ENCODE measurements at regions not wholly inside any gene's neighbourhood (a gene's known extent, or its start where the extent isn't known, plus 50 kb on each side); places are given as distances from the start of the nearest gene placed in this dataset.
"Not testable (repeated sequence)": the region's sequence is repeated elsewhere in the genome, so short reads cannot be mapped to it uniquely, and the experiment has no call there.

DNA sequence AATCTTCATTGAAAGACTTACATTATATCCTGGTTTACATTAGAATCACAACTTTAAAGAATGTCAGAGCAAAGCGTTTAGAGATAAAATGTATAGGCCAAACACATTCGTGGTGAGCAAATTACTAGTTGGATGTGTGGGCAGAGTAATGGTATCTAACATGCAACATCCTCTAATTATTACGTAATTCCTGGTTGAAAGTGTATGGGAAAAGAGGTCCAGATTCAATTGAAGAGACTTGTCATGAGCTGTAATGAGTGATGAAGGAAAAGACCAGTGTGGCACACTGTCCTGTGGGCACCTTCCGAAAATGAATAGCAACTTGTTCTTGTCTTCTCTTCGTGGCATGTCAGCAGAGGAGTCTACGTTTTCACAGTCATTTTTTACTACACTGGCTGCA, 192.8 kb downstream of the LRIG3 start:
- DNase-seq (ENCODE audit: low read depth), result no peak

DNA sequence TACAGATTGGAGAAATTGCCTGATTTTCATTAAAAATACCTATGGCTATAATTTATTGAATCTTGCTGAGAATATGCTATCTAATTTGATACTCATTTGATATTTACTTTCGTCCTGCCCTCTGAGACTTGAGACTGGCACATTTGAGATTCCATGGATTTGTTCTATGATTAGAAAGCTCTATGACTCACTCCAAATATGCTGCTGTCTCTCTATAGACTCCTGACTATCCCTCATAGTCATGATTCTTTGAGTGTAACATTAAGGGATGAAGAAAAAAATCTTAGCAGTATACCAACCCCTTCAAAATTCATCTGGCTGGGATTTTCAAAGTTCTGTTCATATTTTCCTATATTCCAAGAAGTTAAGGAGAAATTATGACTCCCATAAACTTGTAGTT, 191.9 kb downstream of the LRIG3 start:
- DNase-seq (ENCODE audit: low read depth), result peak; percentile 33

DNA sequence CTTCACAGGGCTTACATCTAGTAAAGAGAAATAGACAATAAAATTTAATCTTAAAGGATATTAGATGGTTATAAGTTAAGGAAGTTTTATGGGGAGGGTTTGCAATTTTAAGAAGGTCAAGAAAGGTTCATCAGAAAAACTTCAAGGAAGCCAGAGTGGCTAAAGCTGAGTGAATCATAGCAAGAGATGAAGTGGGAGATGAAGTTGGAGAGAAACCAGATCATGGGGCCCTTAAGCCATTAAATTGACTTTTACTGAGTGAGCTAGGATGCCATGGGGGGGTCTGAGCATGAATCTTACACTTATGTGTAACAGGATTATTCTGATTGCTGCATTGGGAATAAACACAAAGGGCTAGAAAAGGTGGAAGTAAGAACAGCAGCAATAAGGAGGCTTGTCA, 189.2 kb downstream of the LRIG3 start:
- DNase-seq (ENCODE audit: low read depth), result no peak

DNA sequence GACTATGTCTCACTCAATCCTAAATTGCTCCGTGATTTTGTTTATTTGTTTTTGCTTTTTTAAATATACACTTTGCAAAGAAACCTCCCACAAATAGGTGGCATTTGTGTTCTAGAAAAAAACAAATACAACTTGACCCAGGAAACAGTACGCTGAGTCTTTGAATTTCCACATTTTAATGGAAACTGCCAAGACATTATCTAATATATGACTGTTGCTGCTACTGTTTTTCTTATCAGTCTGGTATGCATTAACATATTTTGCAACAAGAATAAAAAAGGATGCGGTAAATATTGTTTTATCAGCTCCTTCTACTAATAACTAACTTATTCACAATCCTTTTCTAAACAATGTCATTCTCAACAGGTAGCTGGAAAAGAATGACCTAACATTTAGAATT, 187.4 kb downstream of the LRIG3 start:
- DNase-seq (ENCODE audit: low read depth), result no peak

DNA sequence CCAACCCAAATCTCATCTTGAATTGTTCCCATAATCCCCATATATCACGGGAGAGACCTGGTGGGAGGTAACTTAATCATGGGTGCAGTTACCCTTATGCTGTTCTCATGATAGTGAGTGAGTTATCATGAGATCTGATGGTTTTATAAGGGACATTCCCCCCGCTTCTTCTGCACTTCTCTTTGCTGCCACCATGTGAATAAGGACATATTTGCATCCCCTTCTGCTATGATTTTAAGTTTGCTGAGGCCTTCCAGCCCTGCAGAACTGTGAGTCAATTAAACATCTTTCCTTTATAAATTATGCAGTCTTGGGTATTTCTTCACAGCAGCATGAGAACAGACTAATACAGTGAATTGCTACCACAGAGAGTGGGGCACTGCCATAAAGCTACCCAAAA, 179.1 kb downstream of the LRIG3 start:
- DNase-seq (ENCODE audit: low read depth), result no peak

DNA sequence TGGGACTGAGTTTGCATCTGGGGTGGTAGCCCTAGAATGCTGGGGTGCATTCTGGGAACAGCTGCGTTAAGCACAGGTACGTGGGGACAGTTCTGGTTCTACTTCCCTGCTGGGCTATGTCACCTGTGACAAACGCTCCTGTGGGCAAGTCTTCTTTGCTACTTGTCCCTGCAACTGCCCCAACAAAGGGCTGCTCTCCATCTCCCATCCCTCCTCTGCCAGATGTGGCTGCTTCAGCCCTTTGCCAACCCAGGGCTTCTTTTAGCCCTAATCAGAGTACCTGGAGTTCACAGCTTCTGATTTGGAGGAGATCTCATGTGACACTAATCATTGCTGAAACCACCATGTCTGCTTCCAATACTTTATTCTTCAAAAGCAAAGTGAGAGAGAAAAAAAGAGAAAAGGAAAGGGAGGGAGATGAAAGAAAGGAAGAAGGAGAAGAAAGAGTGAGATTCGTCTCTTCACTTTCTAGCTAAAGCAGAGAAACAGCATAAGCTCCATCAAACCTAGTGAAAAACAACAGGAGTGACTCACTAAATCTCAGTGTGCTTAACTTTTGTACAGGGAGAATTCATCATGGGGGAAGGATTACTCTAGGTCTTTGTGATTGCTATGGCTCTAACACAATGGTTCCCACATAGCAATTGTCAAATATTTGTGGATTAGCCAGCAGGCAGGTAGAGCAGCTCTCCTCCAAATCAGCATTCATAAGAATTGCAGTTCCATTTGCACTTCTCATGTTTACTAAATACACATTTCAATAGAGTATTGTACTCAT, 174.8 kb downstream of the LRIG3 start:
- no peak for DNase-seq (ENCODE audit: low read depth)

DNA sequence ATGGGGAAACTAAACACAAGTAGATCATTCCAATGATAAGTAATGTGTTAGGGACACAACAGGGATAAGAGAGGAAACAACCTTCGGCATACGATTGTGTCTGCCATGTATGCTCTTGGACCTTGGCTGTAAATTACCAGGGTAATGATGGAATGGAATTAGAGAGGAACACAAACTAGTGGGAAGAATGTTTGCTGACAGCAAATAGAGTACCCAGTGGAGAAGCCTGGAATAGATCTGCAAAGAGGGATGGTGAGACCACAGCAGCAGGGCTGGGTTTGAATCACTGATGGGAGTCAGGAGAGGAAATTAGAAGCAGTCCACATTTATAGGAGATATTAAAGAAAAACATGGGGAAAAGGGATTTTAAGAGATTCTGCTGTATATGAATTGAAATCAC, 172.8 kb downstream of the LRIG3 start:
- DNase-seq (ENCODE audit: low read depth), result no peak

DNA sequence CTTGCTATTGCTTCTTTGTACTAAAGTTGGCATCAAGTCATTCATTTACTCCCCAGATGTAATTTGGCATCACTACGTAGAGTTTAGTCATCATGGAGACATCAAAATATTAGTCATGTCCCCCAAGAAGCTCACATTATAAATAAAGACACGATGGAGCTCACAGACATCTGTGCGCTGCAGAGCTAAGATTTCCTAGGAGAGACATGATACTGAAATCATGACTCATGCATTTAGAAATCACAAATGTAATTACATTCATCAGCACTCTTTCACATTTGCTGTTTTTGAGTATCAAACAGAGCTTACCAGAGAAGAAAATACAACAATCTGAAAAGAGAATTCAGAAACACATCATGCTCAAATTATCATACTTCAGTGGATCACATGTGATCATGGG, 169.8 kb downstream of the LRIG3 start:
- DNase-seq (ENCODE audit: low read depth), result peak; percentile 51

DNA sequence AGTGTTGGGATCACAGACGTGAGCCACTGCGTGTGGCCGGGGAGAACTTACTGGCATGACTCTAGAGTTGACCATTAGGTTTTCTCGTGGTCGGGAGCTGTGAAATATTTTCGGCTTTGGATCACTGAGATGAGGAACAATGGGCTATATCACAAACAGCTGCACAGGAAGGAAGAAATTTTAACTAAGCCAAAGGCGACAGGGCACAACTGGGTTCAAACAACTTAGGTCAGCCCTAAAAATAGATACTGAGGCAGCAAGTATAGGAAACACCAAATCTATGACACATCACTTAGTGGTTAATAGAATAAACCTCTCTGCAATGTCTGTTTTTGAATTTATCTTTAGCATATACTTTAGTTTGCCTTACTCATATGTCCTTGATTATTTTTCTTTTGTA, 162.9 kb downstream of the LRIG3 start:
- peak; percentile 12 for DNase-seq (ENCODE audit: low read depth)

DNA sequence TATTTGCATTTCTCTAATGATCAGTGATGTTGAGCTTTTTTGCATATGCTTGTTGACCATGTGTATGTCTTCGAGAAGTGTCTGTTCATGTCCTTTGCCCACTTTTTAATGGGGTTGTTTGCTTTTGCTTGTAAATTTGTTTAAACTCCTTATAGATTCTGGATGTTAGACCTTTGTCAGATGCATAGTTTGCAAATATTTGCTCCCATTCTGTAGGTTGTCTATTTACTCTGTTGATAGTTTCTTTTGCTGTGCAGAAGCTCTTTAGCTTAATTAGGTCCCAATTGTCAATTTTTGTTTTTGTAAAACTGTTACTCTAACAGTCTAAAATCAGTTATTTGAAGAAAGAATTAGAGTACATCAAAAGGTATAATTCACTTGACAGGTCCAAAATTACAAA, 160.6 kb downstream of the LRIG3 start:
- not testable (repeated sequence) for DNase-seq (ENCODE audit: low read depth)

DNA sequence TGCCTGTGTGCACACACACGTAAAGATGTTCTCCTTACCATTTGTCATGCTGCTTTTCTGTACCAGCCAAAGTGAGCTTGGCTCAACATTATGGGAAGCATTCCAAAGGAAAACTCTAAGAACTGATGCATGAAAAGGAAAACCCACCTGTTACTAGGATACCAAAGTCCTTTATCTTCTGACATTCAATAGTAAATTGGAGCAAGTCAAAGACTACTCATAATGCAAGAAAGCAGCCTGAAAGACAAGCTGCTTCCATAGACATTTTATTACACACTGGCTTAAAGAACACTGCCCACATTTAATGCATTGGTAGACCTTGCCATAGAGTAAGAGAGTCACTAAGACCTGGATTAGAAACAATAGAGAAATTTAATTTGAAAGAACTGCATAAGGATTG, 159.0 kb downstream of the LRIG3 start:
- no peak for DNase-seq (ENCODE audit: low read depth)

DNA sequence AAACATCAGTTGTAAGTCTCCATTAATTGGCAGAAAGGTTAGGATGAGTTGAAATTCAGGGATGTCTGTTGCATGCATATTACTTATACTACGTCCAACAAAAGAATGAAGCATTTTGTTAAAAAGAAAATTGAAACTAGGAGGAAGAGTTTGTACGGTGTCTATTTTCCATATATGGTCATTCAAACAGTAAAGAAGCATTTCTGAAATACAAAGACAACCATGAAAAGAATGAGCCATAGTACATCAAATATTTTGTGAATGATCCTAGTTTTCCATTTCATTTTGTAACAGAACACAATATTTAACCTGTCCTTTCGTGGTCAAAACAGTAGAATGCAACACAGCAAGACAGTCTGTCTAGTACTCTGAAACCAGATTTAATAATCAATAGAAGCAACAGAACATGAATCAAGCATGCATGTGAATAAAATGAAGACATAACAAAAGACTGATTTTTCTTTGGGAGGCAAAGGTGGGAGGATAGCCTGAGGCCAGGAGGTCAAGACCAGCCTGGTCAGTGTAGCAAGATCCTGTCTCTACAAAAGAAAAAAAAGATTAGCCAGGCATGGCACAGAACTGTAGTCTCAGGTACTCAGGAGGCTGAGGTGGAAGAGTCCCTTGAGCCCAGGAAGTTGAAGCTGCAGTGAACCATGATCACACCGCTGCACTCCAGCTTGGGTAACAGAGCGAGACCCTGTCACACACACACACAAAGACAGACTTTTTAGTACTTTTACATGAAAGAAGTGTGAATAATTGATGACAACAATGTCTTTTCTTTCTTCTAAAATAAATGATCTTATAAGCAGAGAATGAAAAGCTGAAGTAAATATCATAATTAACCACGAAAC, 156.0 kb downstream of the LRIG3 start:
- no peak for DNase-seq (ENCODE audit: low read depth)

DNA sequence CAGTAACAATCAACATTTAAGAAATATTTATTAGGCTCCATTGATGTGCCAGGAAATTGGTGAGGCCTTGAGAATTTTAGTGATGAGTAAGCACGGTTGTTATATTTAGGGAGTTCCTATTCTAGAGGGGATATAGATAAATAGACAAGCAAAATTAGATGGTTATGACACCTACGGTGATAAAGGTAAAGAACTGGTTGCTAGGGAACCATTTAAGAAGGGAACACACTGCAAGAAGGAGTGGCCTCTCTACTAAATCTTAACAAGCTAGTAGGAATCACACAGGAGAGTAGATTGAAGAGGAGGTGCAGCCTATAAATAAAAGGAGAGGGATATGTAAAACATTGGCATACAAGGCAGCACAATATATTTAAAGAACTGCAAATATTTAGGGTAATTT, 155.2 kb downstream of the LRIG3 start:
- no peak for DNase-seq (ENCODE audit: low read depth)

DNA sequence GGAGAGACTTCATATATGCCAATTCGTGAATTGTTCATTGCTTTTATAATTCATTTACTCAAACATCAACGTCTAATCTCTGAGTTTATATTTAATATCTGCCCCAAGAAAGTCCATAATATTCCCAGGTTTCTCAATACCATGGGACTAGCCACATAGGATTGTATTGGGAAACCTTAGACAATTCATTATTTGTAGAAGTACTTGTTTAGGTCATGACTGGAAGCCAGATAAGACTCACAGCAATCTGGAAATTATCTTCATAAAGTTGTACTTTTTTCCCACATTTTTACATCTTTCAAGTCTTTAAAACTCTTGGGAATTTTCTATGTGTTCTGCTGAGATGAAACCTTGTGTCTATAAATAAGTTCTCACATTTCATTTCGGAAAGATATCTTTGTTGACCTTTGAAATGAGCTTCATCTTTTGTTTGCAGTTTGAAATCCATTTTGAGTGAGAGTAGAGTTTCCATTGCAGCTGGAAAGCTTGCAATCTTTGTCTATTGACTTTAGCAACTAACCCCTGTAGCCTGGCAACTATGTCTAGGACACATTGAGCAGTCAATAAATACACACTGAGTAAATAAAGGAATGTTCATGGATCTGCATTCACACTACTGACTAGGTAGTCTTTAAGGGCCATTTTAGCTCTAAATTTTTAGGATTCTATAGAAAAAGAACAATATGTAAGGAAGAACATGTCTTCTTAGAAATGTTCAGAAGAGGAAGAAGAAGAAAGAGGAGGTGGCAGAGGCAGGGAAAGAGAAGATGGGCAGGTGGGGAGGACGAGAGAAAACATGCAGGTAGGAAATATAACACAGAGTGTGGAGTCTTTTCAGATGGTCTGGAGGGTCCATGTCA, 154.4 kb downstream of the LRIG3 start:
- no peak for DNase-seq (ENCODE audit: low read depth)

DNA sequence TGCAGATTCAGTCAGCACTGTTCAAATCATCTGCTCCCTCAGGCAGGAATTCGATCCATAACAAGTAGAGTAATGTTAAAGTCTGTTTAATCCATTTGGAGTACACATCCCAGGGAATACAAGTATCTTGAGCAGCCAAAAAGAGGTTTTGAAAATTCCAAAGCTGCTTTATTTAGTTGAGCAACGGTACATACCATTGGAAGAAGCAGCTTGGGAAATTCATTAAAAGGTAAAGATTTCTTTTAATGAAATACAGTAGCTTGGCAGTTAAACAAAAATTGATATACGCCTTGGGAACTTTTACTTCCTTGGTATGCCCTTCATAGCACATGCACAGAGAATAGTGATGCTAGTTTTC, 153.8 kb downstream of the LRIG3 start:
- no peak for DNase-seq (ENCODE audit: low read depth)

DNA sequence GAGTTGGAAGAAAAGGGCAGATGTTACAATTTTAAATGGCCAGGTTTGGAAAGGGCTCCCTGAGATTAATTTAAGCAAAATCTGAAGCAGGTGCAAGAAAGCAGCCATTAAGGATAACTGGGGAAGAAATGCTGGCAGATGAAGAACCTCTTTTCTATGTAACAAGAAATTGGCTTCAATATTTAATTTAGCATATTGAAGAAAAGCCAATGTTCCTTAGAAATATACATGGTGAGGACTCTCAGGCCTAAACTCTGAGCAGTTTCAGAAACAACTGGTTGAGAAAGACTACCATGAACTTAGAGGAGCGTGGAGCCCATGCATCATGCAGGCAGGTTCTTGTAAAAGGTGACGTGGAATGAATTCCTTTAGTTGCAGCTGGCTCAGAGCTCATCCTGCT, 152.8 kb downstream of the LRIG3 start:
- no peak for DNase-seq (ENCODE audit: low read depth)

DNA sequence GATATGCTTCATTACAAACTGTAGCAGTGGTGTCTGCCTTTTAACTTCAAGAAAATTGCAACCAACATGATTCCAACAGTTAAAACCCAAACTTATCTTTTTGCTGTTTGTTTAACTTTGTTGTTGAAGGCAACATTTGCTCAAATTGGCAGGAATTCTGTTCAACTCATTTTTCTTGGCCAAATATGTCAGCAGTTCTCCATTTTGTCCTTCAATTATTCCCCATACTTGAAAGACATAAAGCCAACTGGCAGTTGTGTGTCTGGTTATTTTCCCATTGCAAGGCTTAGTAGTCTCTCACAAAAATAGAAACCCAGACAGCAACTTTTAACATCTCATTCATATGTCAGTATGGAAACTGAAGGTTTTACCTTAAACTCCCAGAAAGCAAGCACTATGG, 146.3 kb downstream of the LRIG3 start:
- no peak for DNase-seq (ENCODE audit: low read depth)

DNA sequence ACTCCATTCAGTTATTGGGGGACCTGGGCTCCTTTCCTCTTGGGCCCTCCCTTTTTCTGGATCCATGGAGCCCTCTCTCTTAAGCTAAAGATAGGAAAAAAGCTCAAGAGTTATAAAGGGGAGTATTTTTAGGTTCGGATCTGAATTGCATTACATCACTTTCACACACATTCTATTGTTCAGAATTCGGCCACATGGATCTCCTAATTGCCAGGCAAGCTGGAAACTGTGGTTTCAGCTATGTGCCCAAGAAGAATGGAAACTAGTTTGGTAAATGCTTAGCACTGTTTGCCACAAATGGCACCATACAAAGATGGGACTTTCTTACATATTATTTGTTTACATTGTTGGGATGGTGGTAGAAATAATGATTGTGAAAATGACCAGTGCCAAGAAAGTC, 145.6 kb downstream of the LRIG3 start:
- no peak for DNase-seq (ENCODE audit: low read depth)

DNA sequence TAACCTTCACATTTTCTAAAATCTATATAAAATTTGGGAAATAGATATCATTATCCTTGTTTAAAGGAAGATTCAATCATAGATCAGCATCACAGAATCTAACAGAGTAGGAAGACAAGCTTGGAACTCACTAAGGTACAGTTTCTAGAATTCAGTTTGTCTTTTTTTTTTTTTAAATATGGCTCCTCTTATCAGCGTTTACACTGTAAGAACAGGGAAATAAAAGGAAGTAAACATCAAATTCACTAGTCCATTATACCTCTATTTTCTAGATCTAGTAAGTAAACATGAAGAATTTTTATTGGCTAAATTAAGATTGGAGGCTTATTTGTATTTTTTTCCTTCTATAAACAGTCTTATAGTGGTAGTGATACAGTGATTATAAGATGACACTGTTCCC, 144.9 kb downstream of the LRIG3 start:
- no peak for DNase-seq (ENCODE audit: low read depth)

DNA sequence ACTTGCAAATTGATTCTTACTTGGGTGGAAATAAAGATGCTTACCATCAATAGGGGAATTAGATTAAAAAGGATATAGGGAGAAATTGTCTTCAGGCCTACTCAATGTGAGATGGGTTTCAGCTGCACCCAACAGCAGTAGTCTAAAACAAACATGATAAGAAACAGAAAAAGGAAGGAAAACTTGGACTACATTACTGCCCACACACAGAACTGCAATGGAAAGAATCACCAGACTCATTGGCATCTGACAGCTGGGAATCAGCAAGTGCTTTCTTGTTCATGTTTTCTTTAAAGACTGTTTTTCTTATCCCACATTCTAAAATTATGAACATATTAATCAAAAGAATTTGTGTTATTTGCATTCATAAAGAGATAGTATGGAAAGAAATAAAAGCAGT, 144.2 kb downstream of the LRIG3 start:
- no peak for DNase-seq (ENCODE audit: low read depth)

DNA sequence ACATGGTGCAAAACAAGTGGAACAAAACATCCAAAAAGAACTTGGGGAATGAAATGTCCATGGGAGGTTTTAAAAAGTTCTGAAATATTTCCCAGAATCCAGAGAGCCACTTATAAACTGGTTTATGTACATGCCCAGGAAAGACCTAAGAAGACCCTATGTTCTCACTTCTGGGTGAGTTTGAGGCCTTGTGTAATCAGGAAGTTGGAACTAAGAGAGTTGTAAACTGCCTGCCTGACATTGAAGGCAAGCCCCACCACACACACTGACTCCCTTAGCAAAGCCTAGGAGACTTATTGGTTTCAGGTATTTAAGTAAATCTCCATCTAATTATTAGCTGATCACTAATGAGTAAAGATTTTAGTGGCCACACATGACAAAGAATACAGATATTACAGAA, 142.5 kb downstream of the LRIG3 start:
- no peak for DNase-seq (ENCODE audit: low read depth)

DNA sequence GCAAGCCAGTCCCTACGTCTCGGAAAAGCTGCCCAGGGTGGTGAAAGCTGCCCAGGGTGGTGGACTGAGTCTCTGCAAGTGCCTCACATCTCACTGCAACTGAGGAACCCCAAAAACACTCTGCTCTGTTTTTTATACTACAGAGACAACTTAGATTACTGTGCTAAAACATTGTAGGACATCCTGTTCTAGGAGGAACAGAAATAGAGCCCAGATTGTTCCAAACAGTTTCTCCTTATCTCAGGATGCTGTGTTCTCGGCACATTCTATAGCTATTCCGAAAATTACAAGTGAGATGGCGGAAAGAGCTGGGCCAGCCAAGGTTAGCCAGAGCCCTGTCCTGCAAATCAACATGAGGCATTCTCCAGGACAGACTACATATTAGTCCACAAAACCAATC, 138.7 kb downstream of the LRIG3 start:
- no peak for DNase-seq (ENCODE audit: low read depth)
